ENCODE measurements at regions not wholly inside any gene's neighbourhood (a gene's known extent, or its start where the extent isn't known, plus 50 kb on each side); places are given as distances from the start of the nearest gene placed in this dataset.

DNA sequence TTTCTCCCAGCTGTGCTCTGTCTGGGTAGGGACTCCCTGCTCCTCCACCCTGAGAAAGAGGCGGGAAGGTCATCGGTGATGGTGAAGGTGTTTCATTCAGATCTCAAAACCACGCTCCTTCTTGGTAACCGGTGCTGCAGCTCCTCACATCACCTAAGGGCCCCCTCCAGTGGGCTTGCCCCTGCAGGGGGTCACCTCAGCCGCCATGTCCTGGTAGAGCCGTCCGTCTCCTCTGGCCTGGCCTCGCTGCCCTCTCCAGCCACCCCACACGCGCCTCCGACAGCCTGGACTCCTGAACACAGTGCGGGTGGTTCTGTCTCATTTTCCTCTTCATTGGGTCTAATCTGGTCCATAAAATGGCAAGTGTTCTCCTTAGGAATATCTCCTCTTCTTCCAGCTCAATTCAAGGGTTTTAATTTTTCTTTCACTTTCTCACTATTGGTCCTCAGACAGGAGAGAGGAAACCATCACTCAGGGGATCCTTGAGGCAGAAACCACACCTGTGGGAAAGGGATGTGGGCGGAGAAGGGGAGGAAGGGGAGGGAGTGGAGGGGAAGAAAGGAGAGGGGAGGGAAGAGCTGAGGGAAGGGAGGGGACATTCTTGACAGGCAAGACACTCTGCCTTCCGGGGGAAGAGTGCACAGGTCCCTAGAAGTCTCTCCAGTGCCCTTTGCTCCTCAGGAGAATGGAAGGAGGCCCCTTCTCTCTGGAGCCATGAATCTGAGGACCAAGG is 1338.4 kb downstream of the TBC1D22A start:
- TF ChIP-seq, protein P1, sequence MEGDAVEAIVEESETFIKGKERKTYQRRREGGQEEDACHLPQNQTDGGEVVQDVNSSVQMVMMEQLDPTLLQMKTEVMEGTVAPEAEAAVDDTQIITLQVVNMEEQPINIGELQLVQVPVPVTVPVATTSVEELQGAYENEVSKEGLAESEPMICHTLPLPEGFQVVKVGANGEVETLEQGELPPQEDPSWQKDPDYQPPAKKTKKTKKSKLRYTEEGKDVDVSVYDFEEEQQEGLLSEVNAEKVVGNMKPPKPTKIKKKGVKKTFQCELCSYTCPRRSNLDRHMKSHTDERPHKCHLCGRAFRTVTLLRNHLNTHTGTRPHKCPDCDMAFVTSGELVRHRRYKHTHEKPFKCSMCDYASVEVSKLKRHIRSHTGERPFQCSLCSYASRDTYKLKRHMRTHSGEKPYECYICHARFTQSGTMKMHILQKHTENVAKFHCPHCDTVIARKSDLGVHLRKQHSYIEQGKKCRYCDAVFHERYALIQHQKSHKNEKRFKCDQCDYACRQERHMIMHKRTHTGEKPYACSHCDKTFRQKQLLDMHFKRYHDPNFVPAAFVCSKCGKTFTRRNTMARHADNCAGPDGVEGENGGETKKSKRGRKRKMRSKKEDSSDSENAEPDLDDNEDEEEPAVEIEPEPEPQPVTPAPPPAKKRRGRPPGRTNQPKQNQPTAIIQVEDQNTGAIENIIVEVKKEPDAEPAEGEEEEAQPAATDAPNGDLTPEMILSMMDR (IDR thresholded peaks at IDR 0.05; ENCODE audit: low read depth, low read length): no peak
- DNase-seq (ENCODE audit: extremely low read depth, low read depth): no peak

DNA sequence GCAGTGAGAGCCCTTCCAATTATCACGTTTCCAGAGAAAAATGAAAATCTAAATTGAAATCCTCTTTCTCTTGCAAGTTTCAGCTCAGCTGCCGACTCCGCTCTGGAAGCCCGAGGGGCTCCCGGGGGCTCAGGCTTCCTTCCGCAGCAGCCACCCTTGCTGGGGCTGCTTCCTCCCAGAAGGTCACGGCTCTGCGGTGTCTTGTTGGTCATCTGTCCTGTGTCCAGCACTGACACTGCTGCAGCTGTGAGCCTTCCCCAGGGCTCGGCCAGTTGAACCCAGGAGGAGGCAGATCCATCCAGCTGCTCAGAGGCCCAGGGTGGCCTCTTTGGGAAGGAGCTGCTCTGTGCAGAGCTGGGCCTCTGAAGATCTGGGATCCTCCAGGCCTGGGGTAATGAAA is 1337.2 kb downstream of the TBC1D22A start:
- TF ChIP-seq, protein P1 (IDR thresholded peaks at IDR 0.05; ENCODE audit: low read depth, low read length): no peak
- DNase-seq (ENCODE audit: extremely low read depth, low read depth): no peak

DNA sequence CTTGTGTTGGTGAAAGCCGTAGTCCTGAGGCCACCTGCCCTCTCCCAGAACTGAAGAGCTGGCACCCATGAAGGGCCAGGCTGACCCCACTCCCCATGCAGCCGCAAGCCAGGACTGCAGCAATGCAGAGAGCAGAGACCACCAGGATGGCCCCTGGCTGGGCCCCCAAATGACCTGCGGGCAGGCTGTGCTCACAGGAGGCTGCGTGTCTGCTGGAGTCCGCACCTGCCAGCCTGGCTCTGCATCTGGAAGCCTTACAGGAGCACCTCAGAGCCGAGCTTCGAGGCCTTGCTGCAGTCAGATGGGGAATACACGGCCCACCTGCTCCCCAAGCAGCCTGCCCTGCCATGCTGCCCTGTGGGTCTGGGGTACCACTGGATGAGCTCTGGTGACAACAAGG is 1336.8 kb downstream of the TBC1D22A start:
- DNase-seq (ENCODE audit: extremely low read depth, low read depth): no peak

DNA sequence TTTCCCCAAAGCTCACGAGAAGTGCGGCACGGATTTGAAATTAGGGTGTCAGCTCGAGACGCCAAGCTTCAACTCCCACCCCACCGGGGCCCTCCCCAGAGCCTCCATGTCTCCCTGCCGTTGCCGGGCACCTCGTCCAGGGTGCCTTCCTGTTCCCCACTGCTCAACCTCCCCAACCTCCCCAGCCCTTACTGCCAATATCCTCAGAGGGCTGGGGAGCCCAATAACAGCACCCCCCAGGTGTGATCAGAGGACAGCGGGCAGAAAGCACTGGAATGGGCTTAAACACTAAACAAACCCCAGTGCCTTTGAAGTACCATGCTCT is 1336.4 kb downstream of the TBC1D22A start:
- DNase-seq (ENCODE audit: extremely low read depth, low read depth): no peak
- TF ChIP-seq, protein P1 (IDR thresholded peaks at IDR 0.05; ENCODE audit: low read depth, low read length): no peak

More for the DNA sequence above, 1336.8 kb downstream of the TBC1D22A start:
- TF ChIP-seq, protein P1 (IDR thresholded peaks at IDR 0.05; ENCODE audit: low read depth, low read length): no peak

DNA sequence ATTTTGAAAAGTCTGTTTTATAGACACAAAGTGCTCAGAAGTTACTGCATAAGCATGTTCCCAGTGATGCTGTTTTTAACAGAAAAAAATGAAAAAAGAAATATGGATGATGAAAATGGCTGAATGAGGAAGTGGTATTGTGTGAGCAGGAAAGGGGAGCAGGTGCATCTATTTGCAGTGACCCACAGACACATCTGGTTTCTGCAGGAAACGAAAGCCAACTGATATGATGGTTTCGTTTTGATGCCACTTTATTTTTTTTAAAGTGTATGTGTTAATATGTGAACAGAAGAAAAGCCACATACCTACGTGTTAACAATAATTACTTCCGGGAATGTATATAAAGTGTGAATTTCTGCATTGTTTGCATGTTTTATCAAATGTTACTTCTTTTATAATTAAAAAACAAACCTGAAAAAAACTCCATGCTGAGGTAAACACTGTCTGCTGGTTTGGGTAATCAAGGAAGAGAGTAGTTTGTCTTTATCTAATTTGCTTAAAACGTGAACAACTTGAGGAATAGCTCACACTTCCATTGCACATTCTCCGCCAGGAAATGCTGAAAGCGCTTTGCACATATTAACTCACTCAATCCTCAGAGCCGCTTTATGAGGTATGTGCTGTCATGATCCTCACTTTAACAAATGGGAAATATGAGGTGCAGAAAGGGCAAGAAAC is 1335.9 kb downstream of the TBC1D22A start:
- TF ChIP-seq, protein P1 (IDR thresholded peaks at IDR 0.05; ENCODE audit: low read depth, low read length): no peak
- DNase-seq (ENCODE audit: extremely low read depth, low read depth): no peak

DNA sequence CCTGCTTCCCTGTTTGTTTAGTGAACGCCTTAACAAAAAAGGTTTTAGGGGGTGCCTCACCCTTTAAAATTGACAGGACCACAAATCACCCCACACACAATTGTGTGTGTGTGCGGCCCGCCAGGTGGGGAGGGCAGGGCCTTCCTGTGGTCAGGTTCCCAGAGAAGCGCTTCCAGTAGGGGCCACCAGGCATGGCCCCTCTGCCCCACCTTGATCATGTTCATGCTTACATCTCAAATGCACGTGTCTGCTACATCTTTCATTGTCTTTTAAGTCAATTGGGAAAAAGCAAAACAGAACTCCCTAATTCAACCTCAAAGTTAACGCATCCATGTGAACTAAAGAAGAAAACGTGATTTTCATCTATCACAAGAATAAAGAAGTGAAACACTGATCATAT is 1335.3 kb downstream of the TBC1D22A start:
- TF ChIP-seq, protein P1 (IDR thresholded peaks at IDR 0.05; ENCODE audit: low read depth, low read length): no peak

DNA sequence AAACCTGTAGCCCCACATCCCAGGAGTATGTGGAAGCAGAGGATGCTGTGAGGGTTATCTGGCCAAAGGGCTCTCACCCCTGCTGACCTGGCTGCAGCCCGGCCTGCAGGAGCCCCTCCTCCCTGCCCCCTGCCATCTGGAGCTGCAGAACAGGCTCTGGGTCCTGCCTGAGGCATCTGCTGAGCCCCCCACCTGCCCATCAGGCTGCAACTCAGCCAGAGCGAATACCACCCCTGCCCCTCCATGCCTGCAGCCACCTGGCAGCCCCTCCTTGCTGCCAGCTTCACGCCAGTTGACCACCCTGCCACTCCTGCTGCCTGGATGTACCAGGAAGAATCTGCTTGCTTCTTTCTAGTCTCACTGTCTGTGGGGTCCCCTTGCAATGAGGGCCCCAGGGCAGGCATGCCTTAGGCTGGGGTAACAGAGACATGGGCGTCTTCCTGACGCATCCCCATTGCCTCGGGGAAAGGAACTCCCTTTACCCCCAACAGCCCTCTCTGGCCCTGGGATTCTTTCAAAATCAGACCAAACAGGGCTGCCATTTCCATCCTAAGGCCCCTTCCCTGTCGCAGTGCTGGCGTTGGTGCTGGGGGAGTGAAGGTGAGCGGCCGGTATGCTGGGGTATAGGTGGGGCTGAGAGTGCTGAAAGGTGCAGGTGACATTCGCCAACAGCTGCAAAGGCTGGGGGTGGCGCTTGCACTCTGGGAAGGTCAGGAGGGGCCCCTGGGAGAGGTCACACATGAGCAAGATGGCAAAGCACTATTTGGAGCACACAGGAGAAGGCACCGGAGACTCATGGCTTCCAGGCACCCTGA is 1334.6 kb downstream of the TBC1D22A start:
- no peak for DNase-seq (ENCODE audit: extremely low read depth, low read depth)
- TF ChIP-seq, protein P1 (IDR thresholded peaks at IDR 0.05; ENCODE audit: low read depth, low read length): no peak

More for the DNA sequence above, 1335.3 kb downstream of the TBC1D22A start:
- no peak for DNase-seq (ENCODE audit: extremely low read depth, low read depth)
